Mucosa of rectum (tissue), 2 donors: ENCODE measurements at regions not wholly inside any gene's neighbourhood (a gene's known extent, or its start where the extent isn't known, plus 50 kb on each side); places are given as distances from the start of the nearest gene placed in this dataset.

Experiments
- H3K27ac ChIP-seq, 2 donors: one replicate each; pipeline ENCODE4 v1.7.0; 2013; ENCODE audit warnings: inconsistent platforms in 2 of 2, low read depth in 2 of 2, low read length in 2 of 2
- H3K27me3 ChIP-seq, 2 donors: one replicate each; pipeline ENCODE4 v1.7.0; 2013; ENCODE audit warnings: low read length in 2 of 2; ENCODE audit not compliant: control insufficient read depth in 2 of 2, insufficient read depth in 2 of 2
- H3K36me3 ChIP-seq, 2 donors: one replicate each; pipeline ENCODE4 v1.7.0; 2013; ENCODE audit warnings: low read length in 2 of 2; ENCODE audit not compliant: control insufficient read depth in 2 of 2, insufficient read depth in 2 of 2
- H3K4me1 ChIP-seq, 2 donors: one replicate each; pipeline ENCODE4 v1.7.0; 2013; ENCODE audit warnings: low read length in 2 of 2, mild to moderate bottlenecking in 1 of 2; ENCODE audit not compliant: control insufficient read depth in 2 of 2, insufficient read depth in 2 of 2
- H3K4me3 ChIP-seq, 2 donors: one replicate each; pipeline ENCODE4 v1.7.0; 2013; ENCODE audit warnings: low read length in 2 of 2
- H3K9ac ChIP-seq, 2 donors: one replicate each; pipeline ENCODE4 v1.7.0; 2013; ENCODE audit warnings: low read length in 2 of 2, low read depth in 1 of 2, mild to moderate bottlenecking in 1 of 2
- H3K9me3 ChIP-seq, 2 donors: one replicate each; pipeline ENCODE4 v1.7.0; 2013; ENCODE audit warnings: low read length in 2 of 2; ENCODE audit not compliant: control insufficient read depth in 2 of 2
- donor health status: healthy.
- donor health status: Normal muscosa, but diverticular disease.

- Histone ChIP-seq H3K4me1 (no peaks in the 10 kb centered on the region), H3K9ac (no peak overlapping the region), H3K27me3 (no peaks in the 10 kb centered on the region), H3K27ac (no peak overlapping the region), H3K4me3 (no peak overlapping the region), H3K9me3 (no peaks in the 10 kb centered on the region), H3K36me3 (no peaks in the 10 kb centered on the region)
These were observed 189.7 kb upstream of the STT3B start for GRCh38 chr3:31343075-31343474.

GRCh38 chr3:31345581-31345980 is 187.1 kb upstream of the STT3B start:
- Histone ChIP-seq H3K9me3 (no peaks in the 10 kb centered on the region), H3K27ac (no peak overlapping the region), H3K4me1 (no peaks in the 10 kb centered on the region), H3K27me3 (no peaks in the 10 kb centered on the region), H3K4me3 (no peak overlapping the region), H3K9ac (no peak overlapping the region), H3K36me3 (no peaks in the 10 kb centered on the region)

GRCh38 chr3:31346542-31346979 is 186.2 kb upstream of the STT3B start:
- no peak overlapping the region for H3K9ac ChIP-seq
- no peak overlapping the region for H3K4me3 ChIP-seq

GRCh38 chr3:31349001-31349748 is 183.6 kb upstream of the STT3B start:
- H3K36me3 ChIP-seq, result no peaks in the 10 kb centered on the region
- H3K9ac ChIP-seq, result no peak overlapping the region
- H3K4me3 ChIP-seq, result no peak overlapping the region
- H3K4me1 ChIP-seq, result no peaks in the 10 kb centered on the region
- H3K9me3 ChIP-seq, result no peaks in the 10 kb centered on the region
- H3K27ac ChIP-seq, result no peak overlapping the region
- H3K27me3 ChIP-seq, result no peaks in the 10 kb centered on the region

More at GRCh38 chr3:31346542-31346979, 186.2 kb upstream of the STT3B start:
- Histone ChIP-seq H3K27me3 (no peaks in the 10 kb centered on the region), H3K4me1 (no peaks in the 10 kb centered on the region), H3K27ac (no peak overlapping the region), H3K9me3 (no peaks in the 10 kb centered on the region), H3K36me3 (no peaks in the 10 kb centered on the region)

- H3K27ac ChIP-seq, result no peak overlapping the region
- no peak overlapping the region for H3K4me3 ChIP-seq
- H3K4me1 ChIP-seq, result no peaks in the 10 kb centered on the region
- no peaks in the 10 kb centered on the region for H3K27me3 ChIP-seq
- no peaks in the 10 kb centered on the region for H3K9me3 ChIP-seq
- H3K36me3 ChIP-seq, result no peaks in the 10 kb centered on the region
- H3K9ac ChIP-seq, result no peak overlapping the region
These were observed 182.4 kb upstream of the STT3B start for GRCh38 chr3:31350307-31350706.

- Histone ChIP-seq H3K4me3 (no peak overlapping the region), H3K9ac (no peak overlapping the region), H3K27me3 (no peaks in the 10 kb centered on the region), H3K9me3 (no peaks in the 10 kb centered on the region), H3K4me1 (no peaks in the 10 kb centered on the region), H3K27ac (no peak overlapping the region), H3K36me3 (no peaks in the 10 kb centered on the region)
These were observed 180.4 kb upstream of the STT3B start for GRCh38 chr3:31352331-31352730.

- no peaks in the 10 kb centered on the region for H3K9me3 ChIP-seq
- H3K9ac ChIP-seq, result no peak overlapping the region
- H3K4me3 ChIP-seq, result no peak overlapping the region
- no peak overlapping the region for H3K27ac ChIP-seq
- H3K36me3 ChIP-seq, result no peaks in the 10 kb centered on the region
- H3K27me3 ChIP-seq, result no peaks in the 10 kb centered on the region
- H3K4me1 ChIP-seq, result no peaks in the 10 kb centered on the region
These were observed 179.6 kb upstream of the STT3B start for GRCh38 chr3:31353166-31353565.

GRCh38 chr3:31354373-31354772 is 178.4 kb upstream of the STT3B start:
- Histone ChIP-seq H3K9me3 (no peaks in the 10 kb centered on the region), H3K4me3 (no peak overlapping the region), H3K27me3 (no peaks in the 10 kb centered on the region), H3K4me1 (no peaks in the 10 kb centered on the region), H3K27ac (no peak overlapping the region), H3K9ac (no peak overlapping the region), H3K36me3 (no peaks in the 10 kb centered on the region)

- Histone ChIP-seq H3K9ac (no peak overlapping the region), H3K36me3 (no peaks in the 10 kb centered on the region), H3K4me3 (no peak overlapping the region), H3K27ac (no peak overlapping the region), H3K27me3 (no peaks in the 10 kb centered on the region), H3K9me3 (no peaks in the 10 kb centered on the region), H3K4me1 (no peaks in the 10 kb centered on the region)
These were observed 176.9 kb upstream of the STT3B start for GRCh38 chr3:31355807-31356206.

- Histone ChIP-seq H3K27ac (no peak overlapping the region), H3K27me3 (no peaks in the 10 kb centered on the region), H3K9ac (no peak overlapping the region), H3K36me3 (no peaks in the 10 kb centered on the region), H3K4me1 (no peaks in the 10 kb centered on the region), H3K4me3 (no peak overlapping the region), H3K9me3 (no peaks in the 10 kb centered on the region)
These were observed 175.8 kb upstream of the STT3B start for GRCh38 chr3:31356941-31357340.
